ENCODE measurements at regions not wholly inside any gene's neighbourhood (a gene's known extent, or its start where the extent isn't known, plus 50 kb on each side); places are given as distances from the start of the nearest gene placed in this dataset.
"Not testable (repeated sequence)": the region's sequence is repeated elsewhere in the genome, so short reads cannot be mapped to it uniquely, and the experiment has no call there.

DNA sequence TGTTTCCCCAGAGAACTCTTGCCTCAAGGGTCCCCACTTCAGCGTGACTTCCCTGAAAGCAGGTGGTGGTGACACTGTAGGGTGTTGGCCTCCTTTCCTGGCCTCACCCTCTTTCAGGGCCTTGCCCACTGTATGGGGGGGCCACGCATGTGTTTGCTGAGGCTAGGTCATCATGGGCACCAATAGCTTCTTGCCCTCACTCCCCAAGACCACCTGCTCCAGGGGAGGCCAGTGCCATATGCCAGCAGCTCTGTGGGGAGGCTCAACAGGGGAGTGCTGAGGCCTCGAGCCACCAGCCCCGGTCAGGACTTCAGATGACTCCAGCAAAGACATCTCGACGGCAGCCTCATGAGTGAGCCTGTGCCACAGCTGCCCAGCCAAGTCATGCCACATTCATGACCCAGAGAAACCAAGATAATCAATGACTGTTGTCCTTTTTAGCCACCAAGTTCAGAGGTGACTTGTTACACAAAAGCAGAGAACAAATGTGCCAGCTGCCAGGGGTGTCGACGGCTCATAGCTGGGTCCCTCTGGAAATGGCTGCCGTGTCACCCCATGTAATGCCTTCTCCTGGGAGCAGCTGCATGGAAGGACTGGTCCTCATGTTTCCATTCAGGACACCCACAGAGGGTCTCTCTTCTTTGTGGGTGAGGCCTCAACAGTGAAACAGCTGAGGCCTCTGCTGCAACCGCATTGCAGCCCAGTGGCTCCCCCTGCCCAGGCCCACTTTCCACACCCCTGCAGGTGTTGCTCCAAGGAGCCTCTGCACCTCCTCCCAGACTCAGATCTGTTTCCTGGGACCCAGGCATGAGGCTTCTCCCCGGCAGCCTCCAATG lies 162.2 kb downstream of the LAT start:
- DNase-seq (ENCODE audit: low read depth in 2 of 2), result not testable (repeated sequence)

DNA sequence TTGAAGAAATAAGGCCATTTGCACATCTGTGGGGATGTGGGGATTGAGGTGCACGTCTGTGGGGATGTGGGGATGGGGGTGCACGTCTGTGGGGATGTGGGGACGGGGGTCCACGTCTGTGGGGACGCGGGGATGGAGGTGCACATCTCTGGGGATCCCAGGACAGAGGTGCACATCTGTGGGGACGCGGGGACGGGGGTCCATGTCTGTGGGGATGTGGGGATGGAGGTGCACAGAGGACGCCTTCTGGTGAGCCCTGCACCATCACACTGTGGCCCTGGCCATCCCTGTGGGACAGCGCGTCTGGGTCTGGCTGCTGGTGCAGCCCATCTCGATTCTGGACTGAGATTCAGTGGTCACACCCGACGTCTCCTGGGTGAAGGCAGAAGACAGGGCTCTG lies 161.4 kb downstream of the LAT start:
- DNase-seq (ENCODE audit: low read depth in 2 of 2), result no peak

GRCh38 chr16:29145486-29146225 lies 160.8 kb downstream of the LAT start:
- not testable (repeated sequence) for DNase-seq (ENCODE audit: low read depth in 2 of 2)

DNA sequence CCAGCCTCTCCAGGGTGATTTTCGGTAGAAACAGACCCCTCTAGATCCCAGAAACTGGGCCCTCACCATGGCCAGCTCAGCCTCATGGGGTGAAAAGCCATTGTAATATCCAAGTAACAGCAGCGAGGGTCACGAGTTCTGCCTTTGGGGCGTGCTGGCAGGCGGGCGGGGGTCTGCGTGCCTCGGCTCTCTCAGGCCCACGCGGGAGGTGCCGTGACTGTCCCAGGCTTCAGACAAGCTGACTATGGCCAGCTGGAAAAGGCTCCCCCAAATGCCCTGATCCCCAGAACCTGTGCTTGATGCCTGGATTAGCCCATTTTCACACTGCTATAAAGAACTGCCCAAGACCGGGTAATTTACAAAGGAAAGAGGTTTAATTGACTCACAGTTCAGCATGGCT lies 160.2 kb downstream of the LAT start:
- not testable (repeated sequence) for DNase-seq (ENCODE audit: low read depth in 2 of 2)

GRCh38 chr16:29144669-29145062 lies 159.8 kb downstream of the LAT start:
- DNase-seq (ENCODE audit: low read depth in 2 of 2), result not testable (repeated sequence)

- DNase-seq (ENCODE audit: low read depth in 2 of 2), result not testable (repeated sequence)
Measured at GRCh38 chr16:29143739-29144668, 159.2 kb downstream of the LAT start.

DNA sequence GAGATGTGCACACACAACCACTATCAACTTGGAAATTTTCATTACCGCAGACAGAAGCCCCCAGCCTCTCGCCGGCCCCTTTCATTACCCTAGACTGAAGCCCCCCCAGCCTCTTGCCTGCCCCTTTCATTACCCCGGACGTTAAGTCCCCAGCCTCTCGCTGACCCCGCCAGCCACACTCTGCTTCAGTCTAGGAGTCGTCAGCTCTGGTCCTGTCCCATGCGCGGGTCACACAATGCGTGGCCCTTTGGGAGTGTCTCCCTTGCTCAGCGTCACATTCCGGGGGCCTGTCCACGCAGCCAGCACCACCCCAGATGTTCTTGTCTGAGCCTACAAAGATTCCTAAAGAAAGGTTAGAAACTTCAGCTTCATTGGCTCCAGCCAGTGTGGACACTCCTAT lies 157.7 kb downstream of the LAT start:
- not testable (repeated sequence) for DNase-seq (ENCODE audit: low read depth in 2 of 2)

GRCh38 chr16:29141586-29142324 lies 156.9 kb downstream of the LAT start:
- DNase-seq (ENCODE audit: low read depth in 2 of 2), result no peak

GRCh38 chr16:29141121-29141520 lies 156.3 kb downstream of the LAT start:
- DNase-seq (ENCODE audit: low read depth in 2 of 2), result not testable (repeated sequence)

- not testable (repeated sequence) for DNase-seq (ENCODE audit: low read depth in 2 of 2)
Measured at GRCh38 chr16:29139901-29140855, 155.3 kb downstream of the LAT start.

GRCh38 chr16:29139261-29139802 lies 154.5 kb downstream of the LAT start:
- DNase-seq (ENCODE audit: low read depth in 2 of 2), result no peak

DNA sequence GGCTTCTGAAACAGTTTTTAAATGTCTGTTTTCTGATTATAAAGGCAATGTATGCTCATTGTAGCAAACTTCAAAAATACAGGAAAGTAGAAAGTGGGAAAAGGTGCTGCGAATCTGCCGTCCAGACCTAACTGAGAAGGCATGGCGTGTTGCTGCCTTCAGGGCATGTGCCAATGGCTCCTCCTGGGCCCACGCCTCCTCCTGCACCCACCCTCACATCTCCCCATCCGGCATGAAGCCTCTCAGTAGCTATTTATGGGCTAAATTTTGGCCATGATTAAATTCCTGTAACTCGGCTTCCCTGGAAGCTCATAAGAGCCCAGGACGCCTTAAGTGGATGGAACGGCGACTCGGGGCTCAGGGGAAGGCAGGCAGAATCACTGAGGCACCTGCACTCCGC lies 153.8 kb downstream of the LAT start:
- not testable (repeated sequence) for DNase-seq (ENCODE audit: low read depth in 2 of 2)

DNA sequence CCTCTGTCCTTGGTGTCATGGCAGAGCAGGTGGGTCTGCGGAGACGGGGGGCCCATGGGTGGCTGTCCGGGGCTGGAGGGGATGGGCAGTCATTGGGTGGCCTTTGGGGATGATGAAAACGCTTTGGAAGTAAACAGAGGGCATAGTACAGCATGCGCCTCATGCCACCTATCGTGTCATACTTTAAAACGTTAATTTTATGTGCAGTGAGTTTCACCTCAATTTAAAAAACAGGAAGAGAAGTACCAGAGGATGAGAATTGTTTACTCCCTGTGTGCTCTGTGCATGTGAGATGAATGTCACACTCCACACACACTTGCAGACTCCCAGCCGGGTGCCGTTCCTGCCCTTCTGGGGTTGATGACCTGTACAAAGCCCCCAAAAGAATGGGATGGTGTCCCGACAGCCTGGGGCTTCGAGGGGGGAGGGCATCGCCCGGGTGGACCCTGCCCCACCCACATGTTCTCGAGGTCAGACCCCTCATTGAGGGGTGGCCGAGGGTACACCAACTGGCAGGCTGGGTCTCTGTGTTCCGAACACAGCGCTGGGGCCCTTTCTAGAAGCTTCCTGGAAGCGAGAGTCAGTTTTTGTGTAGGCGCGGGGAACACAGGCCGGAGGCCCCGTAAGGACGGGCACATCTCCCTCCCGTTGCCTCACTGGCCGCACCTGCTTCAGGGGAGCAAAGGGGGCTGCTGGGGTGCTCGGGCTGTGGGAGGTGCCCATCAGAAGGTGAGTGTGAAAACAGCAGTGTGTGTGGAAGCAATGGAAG lies 153.2 kb downstream of the LAT start:
- DNase-seq (ENCODE audit: low read depth in 2 of 2), result not testable (repeated sequence)

- DNase-seq (ENCODE audit: low read depth in 2 of 2), result not testable (repeated sequence)
Measured at GRCh38 chr16:29137461-29137860, 152.6 kb downstream of the LAT start.

DNA sequence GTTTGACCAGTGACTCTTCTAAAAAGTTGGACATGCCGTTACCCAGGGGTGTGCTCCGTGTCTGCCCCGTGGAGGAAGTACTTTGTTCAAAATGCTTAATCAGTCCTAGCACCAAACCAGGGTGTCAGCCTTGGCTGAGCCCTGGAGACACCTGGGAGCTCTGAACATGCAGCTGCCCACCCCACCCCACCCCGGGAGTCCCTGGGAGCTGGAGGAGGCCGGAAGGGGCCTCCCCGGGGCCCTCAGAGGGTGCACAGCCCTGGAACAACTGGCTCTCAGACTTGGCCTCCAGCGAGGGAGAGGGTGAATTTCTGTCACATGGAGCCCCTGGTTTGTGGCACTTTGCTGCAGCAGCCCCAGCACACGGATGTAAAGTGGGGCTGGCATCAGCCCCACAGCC lies 152.1 kb downstream of the LAT start:
- DNase-seq (ENCODE audit: low read depth in 2 of 2), result not testable (repeated sequence)

DNA sequence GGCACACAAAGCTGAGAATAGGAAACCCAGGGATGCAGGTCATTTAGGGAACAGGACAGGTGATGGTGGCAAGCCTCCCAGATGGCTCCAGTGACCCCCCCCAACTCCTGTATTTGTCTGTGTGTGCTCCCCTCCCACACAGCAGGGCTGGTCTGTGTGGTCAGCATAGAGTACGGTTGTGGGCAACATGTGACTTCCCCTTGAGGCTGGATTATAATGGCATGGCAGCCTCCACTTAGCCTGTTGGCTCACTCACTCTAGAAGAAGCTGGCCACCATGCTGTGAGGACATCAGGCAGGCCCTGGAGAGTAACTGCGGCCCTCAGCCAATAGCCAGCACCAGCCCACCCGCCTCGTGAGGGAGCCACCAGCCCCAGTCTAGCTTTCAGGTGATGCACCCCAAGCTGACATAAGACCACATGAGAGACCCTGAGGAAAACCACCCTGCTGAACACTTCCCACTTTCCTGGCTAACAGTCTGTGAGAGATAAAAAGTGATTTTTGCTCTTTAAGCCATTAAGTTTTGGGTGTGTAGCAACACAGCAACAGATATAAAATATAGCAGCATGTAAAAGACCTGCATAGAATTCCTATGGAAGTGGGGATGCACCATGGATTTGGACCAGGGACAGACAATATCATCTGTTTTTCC lies 151.3 kb downstream of the LAT start:
- not testable (repeated sequence) for DNase-seq (ENCODE audit: low read depth in 2 of 2)

DNA sequence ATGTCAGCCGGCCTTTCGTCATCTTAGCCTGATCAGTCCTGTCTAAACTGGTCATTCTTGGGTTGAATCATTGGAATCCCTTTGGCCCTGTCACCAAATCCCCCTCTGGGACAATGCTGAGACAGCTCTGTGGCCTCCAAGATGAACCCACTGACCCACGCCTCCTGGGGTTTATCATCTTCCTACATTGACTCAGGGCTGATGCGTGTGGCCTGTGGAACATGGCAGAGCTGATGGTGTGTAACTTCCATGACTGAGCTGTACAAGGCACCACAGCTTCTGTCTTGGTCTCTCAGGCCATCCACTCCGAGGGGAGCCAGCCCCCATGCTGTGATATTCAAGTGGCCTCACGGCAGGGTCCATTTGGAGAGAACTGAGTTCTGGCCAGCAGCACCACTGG lies 150.2 kb downstream of the LAT start:
- not testable (repeated sequence) for DNase-seq (ENCODE audit: low read depth in 2 of 2)

- DNase-seq (ENCODE audit: low read depth in 2 of 2), result not testable (repeated sequence)
Measured at GRCh38 chr16:29133681-29134430, 149.0 kb downstream of the LAT start.
